Retina (tissue), 1 donor: ENCODE measurements at regions not wholly inside any gene's neighbourhood (a gene's known extent, or its start where the extent isn't known, plus 50 kb on each side); places are given as distances from the start of the nearest gene placed in this dataset.
"Not testable (repeated sequence)": the region's sequence is repeated elsewhere in the genome, so short reads cannot be mapped to it uniquely, and the experiment has no call there.

ENCODE experiments used
- DNase-seq: peaks from one replicate; pipeline ENCODE4 v3.0.0-alpha.2; 2016

DNA sequence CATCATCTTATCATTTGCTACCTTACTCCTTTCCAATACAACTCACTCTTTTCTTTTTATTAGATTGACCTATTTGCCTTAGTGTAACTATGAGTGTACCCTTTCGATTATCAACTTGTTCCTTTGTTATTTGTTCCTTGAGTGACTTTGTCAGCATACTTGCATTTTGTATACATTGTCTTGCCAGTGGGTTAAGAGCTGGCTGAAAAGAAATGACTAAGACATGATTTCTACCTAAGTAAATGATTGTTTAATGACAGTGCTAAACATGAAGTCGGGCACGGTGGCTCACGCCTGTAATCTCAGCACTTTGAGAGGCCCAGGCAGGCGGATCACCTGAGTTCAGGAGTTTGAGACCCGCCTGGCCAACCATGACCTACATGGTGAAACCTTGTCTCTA lies 1042.3 kb downstream of the TBL1XR1 start:
- DNase-seq, result no peak

GRCh38 chr3:176149567-176149966 lies 1047.7 kb downstream of the TBL1XR1 start:
- DNase-seq, result no peak

GRCh38 chr3:176147251-176147650 lies 1050.0 kb downstream of the TBL1XR1 start:
- DNase-seq, result peak; percentile 43

- DNase-seq, result no peak
These were observed 1055.4 kb downstream of the TBL1XR1 start for GRCh38 chr3:176141837-176142236.

- no peak for DNase-seq
These were observed 1076.8 kb downstream of the TBL1XR1 start for GRCh38 chr3:176120507-176120906.

DNA sequence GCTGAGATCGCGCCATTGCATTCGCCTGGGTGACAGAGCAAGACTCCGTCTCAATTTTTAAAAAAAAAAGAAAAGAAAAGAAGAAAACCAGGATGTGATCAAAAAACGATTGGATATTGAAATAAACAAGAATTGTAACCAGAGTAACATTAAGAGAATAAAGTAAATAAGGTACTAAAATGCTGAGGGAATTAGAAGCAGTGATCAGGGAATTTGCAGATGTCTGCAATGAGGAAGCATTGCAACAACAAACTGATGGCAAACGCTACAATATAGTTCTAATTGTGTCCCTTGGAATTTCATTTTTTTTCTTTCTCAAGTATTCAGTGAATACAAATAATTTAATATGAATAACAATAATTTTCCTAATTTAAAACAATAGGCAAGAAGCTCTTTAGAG lies 1077.5 kb downstream of the TBL1XR1 start:
- no peak for DNase-seq

- no peak for DNase-seq
These were observed 1090.9 kb downstream of the TBL1XR1 start for GRCh38 chr3:176106380-176106779.

DNA sequence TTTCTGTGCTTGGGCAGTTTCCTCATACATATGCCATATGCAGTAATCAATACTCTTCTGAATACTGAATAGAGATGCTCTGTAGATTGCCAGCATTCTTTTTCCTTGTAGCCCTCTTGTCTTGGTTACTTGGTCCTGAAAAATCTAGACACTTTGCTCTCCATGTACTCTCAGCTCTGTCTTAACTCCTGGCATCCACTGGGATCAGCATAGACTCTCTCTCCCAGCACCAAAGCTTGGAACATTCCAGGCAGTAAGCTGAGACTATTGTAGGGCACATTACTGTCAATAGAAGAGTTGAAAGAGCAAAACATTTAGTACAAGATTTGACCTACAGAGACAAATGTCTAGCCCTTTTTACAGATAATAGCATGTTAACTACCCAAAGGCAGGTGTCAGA lies 1100.3 kb downstream of the TBL1XR1 start:
- DNase-seq, result no peak

DNA sequence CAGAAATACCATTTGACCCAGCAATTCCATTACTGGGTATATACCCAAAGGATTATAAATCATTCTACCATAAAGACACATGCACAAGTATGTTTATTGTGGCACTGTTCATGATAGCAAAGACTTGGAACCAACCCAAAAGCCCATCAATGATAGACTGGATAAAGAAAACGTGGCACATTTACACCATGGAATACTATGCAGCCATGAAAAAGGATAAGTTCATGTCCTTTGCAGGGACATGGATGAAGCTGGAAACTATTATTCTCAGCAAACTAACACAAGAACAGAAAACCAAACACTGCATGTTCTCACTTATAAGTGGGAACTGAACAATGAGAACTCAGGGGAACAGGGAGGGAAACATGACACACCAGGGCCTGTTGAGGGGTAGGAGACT lies 1103.4 kb downstream of the TBL1XR1 start:
- DNase-seq, result not testable (repeated sequence)

- DNase-seq, result no peak
These were observed 1106.6 kb downstream of the TBL1XR1 start for GRCh38 chr3:176090727-176091126.

- DNase-seq, result no peak
These were observed 1108.3 kb downstream of the TBL1XR1 start for GRCh38 chr3:176088962-176089383.

DNA sequence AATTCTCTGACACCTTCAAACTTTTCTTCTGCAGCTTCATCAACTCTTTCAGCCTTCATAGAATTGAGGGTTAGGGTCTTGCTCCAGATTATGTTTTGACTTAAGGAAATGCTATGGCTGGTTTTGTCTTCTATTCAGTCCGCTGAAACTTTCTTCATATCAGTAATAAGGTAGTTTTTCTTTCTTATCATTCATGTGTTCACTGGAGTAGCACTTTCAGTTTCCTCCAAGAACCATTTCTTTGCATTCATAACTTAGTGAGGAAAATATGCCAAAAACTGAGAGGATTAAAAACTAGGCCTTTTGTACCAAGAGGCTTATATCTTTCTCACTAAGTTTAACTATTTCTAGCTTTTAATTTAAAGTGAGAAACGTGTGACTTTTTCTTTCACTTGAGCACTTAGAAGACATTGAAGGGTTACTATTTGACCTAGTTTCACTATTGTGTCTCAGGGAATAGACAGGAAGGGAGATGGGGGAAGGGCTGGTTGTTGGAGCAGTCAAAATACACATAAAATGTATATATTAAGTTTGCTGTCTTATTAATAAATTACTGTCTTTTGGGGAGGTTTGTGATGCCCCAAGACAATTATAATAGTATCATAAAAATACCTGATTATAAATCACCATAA lies 1110.1 kb downstream of the TBL1XR1 start:
- no peak for DNase-seq

DNA sequence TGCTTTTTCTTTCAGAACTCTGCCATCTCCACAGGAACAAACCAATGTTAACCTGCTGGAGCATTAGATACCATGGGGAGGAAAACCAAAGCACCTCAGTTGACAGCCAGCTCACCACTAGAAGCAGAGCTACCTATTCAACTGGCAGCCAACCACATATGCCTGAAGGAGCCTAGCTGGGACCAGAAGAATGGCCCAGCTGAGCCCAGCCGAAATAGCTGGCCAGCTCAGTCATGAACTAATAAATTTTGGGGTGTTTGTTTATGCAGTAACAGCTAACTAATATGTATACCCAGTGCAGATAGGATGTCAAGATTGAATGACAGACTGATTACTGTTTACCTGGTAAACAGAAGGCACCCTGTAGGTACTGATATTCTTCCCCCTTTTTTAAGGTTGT lies 1117.5 kb downstream of the TBL1XR1 start:
- DNase-seq, result no peak

GRCh38 chr3:176078906-176079305 lies 1118.4 kb downstream of the TBL1XR1 start:
- DNase-seq, result no peak

- no peak for DNase-seq
These were observed 1121.8 kb downstream of the TBL1XR1 start for GRCh38 chr3:176075491-176075890.

GRCh38 chr3:176075046-176075445 lies 1122.2 kb downstream of the TBL1XR1 start:
- no peak for DNase-seq

DNA sequence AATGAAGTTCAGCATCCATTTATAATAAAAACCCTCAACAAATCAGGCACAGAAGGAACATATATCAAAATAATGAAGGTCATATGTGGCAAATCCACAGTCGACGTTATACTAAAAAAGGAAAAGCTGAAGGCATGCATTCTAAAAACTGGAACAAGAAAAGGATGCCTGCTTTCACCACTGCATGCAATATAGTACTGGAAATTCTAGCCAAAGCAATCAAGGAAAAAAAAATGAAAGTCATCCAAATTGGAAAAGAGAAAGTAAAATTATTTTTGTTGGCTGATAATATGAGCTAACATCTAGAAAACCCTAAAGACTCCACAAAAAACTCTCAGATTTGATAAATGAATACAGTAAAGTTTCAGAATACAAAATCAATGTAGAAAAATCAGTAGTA lies 1123.2 kb downstream of the TBL1XR1 start:
- DNase-seq, result no peak

DNA sequence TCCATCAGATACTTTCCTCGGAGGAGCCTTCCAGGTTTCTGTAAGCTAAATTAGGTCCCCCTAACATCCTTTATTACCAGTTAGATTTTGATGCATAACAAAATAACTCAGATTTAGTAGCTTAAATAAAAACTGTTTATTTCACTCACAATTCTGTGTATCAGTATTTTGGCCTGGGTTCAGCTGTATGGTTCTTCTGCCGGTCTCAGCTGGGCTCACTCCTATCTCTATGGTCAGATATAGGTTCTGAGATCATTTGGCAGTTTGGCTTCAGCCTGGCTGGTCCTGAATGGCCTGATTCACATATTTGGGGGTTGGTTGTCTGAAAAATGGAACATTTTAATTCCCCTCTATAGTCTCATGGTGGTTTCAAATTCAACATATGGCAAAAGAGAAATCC lies 1125.3 kb downstream of the TBL1XR1 start:
- DNase-seq, result no peak

GRCh38 chr3:176068750-176069149 lies 1128.5 kb downstream of the TBL1XR1 start:
- no peak for DNase-seq

DNA sequence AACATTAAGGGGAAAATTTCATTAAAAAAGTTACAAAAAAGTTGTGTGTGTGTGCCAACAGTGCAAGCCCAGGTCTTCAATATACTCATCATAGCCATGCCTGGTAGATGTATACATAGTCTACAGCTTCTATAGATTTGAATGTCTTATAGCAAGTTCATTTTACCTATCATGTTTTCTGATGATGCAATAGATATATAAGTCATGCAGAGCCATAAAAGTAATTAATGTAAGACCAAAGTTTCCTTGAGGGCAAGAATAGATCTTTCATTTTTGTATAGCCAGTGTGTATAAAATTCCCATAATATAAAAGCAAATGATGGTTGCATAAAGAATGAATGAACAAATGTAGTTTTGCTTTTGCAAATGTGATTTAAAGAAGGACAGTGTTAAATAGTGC lies 1138.4 kb downstream of the TBL1XR1 start:
- DNase-seq, result no peak

DNA sequence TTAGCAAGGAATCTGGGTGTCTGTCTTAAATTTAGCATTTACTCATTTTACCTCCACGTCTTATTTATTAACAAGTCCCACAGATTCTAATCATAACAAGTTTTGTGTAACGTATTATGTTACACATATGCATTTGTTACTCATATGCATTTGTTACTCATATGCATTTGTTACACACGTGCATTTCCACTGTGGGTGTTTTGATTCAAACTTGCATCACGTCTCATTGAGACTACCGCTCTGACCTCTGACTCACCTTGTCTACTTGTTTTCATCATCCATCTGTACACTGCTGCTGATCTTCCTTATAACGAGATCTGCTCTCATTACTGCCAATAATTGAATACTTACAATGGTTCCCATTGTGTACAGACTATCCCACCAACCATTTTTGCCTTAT lies 1141.4 kb downstream of the TBL1XR1 start:
- DNase-seq, result no peak

- DNase-seq, result no peak
These were observed 1145.5 kb downstream of the TBL1XR1 start for GRCh38 chr3:176051766-176052165.

GRCh38 chr3:176046703-176047102 lies 1150.6 kb downstream of the TBL1XR1 start:
- no peak for DNase-seq

GRCh38 chr3:176041812-176042211 lies 1155.5 kb downstream of the TBL1XR1 start:
- DNase-seq, result no peak

GRCh38 chr3:176041185-176041584 lies 1156.1 kb downstream of the TBL1XR1 start:
- DNase-seq, result no peak

GRCh38 chr3:176037636-176038035 lies 1159.6 kb downstream of the TBL1XR1 start:
- no peak for DNase-seq
